ENCODE measurements at regions not wholly inside any gene's neighbourhood (a gene's known extent, or its start where the extent isn't known, plus 50 kb on each side); places are given as distances from the start of the nearest gene placed in this dataset.

- TF ChIP-seq TAF1 (IDR thresholded peaks at IDR 0.05; ENCODE audit: low read depth) (no peak), FOXM1 (IDR thresholded peaks at IDR 0.05; ENCODE audit: borderline replicate concordance, low read depth) (no peak), YY1 (IDR thresholded peaks at IDR 0.05; ENCODE audit: low read depth) (no peak), EP300 (IDR thresholded peaks at IDR 0.05; ENCODE audit: borderline replicate concordance) (no peak), MAX (IDR thresholded peaks at IDR 0.05) (no peak), REST (IDR thresholded peaks at IDR 0.05; ENCODE audit: low read depth) (no peak), EGR1 (IDR thresholded peaks at IDR 0.05) (no peak), NFIC (IDR thresholded peaks at IDR 0.05) (no peak), RAD21 (IDR thresholded peaks at IDR 0.05; ENCODE audit: low read depth) (no peak)
These were observed 99.5 kb upstream of the BHLHE23 start for GRCh38 chr20:63106108-63106764.
